CD14-positive monocyte (primary cell): ENCODE measurements at regions not wholly inside any gene's neighbourhood (a gene's known extent, or its start where the extent isn't known, plus 50 kb on each side); places are given as distances from the start of the nearest gene placed in this dataset.

Experiments
- DNase-seq, 3 donors: peaks; one replicate each; pipeline ENCODE4 v3.0.0-alpha.2; 2011 to 2022
- H2AFZ ChIP-seq: 2 replicates; pipeline ENCODE4 v1.6.0; 2012; ENCODE audit warnings: mild to moderate bottlenecking, low read depth, low read length, inconsistent platforms; ENCODE audit not compliant: insufficient read depth, poor library complexity, severe bottlenecking
- H3K27ac ChIP-seq, 2 donors: 1 replicate in 1 of 2; 2 replicates in 1 of 2; pipeline ENCODE4 v1.5.1; 2012 to 2013; ENCODE audit warnings: low read length in 2 of 2, control low read depth in 1 of 2, inconsistent platforms in 1 of 2, low read depth in 1 of 2, mild to moderate bottlenecking in 1 of 2
- H3K27me3 ChIP-seq, 2 donors: one replicate each; pipeline versions ENCODE4 v1.6.0 to v1.6.1; 2011 to 2013; ENCODE audit warnings: low read length in 2 of 2; ENCODE audit not compliant: control insufficient read depth in 2 of 2, insufficient read depth in 2 of 2
- H3K36me3 ChIP-seq, 2 donors: replicated peaks in 1 of 2; 1 replicate in 1 of 2; 2 replicates in 1 of 2; pipeline versions ENCODE4 v1.5.1 to v1.6.1; 2012 to 2013; ENCODE audit warnings: low read length in 2 of 2, control low read depth in 1 of 2, inconsistent platforms in 1 of 2, mild to moderate bottlenecking in 1 of 2; ENCODE audit not compliant: insufficient read depth in 2 of 2, control insufficient read depth in 1 of 2
- H3K4me1 ChIP-seq, 2 donors: 1 replicate in 1 of 2; 2 replicates in 1 of 2; pipeline versions ENCODE4 v1.5.1 to v1.6.1; 2012 to 2013; ENCODE audit warnings: low read length in 2 of 2, control low read depth in 1 of 2, inconsistent platforms in 1 of 2, mild to moderate bottlenecking in 1 of 2, moderate library complexity in 1 of 2; ENCODE audit not compliant: insufficient read depth in 2 of 2, control insufficient read depth in 1 of 2
- H3K4me2 ChIP-seq: replicated peaks from 2 replicates; pipeline ENCODE3; 2012; ENCODE audit warnings: low read length, moderate library complexity, mild to moderate bottlenecking; ENCODE audit not compliant: poor library complexity, severe bottlenecking; ENCODE audit errors: extremely low read depth
- H3K4me3 ChIP-seq, 3 experiments: fragments of 200-600 bp in 1 of 3; sonication (generic) in 1 of 3; replicated peaks in 1 of 3; 1 replicate in 2 of 3; 2 replicates in 1 of 3; pipeline ENCODE4 v1.5.1; 2011 to 2013; ENCODE audit warnings: low read length in 3 of 3, mild to moderate bottlenecking in 3 of 3, control low read depth in 2 of 3, low read depth in 2 of 3, inconsistent platforms in 1 of 3, moderate library complexity in 1 of 3
- H3K79me2 ChIP-seq: 2 replicates; pipeline ENCODE4 v1.6.0; 2012; ENCODE audit warnings: mild to moderate bottlenecking, control low read depth, inconsistent platforms, low read length, moderate library complexity; ENCODE audit not compliant: insufficient read depth
- H3K9ac ChIP-seq: 2 replicates; pipeline ENCODE4 v1.6.0; 2017; ENCODE audit warnings: low read length, mild to moderate bottlenecking; ENCODE audit not compliant: insufficient read depth, poor library complexity, severe bottlenecking
- H3K9me3 ChIP-seq, 2 donors: replicated peaks in 1 of 2; 1 replicate in 1 of 2; 2 replicates in 1 of 2; pipeline versions ENCODE4 v1.5.1 to v1.6.1; 2012 to 2013; ENCODE audit warnings: low read length in 2 of 2, control low read depth in 1 of 2; ENCODE audit not compliant: control insufficient read depth in 1 of 2, insufficient read depth in 1 of 2
- H4K20me1 ChIP-seq: 2 replicates; pipeline ENCODE4 v1.6.0; 2012; ENCODE audit warnings: mild to moderate bottlenecking, low read length, control low read depth, moderate library complexity; ENCODE audit not compliant: insufficient read depth
- H3K27ac Mint-ChIP-seq, 7 donors: one replicate each; pipeline ENCODE4 v1.8.0; 2020; ENCODE audit warnings: mild to moderate bottlenecking in 7 of 7, mixed read lengths in 7 of 7, moderate library complexity in 6 of 7, inconsistent platforms in 2 of 7
- H3K27me3 Mint-ChIP-seq, 3 donors: one replicate each; pipeline ENCODE4 v1.8.0; 2021 to 2022; ENCODE audit warnings: low read depth in 3 of 3, mild to moderate bottlenecking in 3 of 3, mixed read lengths in 3 of 3, moderate library complexity in 3 of 3, inconsistent platforms in 1 of 3
- H3K36me3 Mint-ChIP-seq, 2 donors: one replicate each; pipeline ENCODE4 v1.8.0; 2020; ENCODE audit warnings: mixed read lengths in 2 of 2, inconsistent platforms in 1 of 2, mild to moderate bottlenecking in 1 of 2
- H3K4me1 Mint-ChIP-seq: one replicate; pipeline ENCODE4 v1.8.0; 2020; ENCODE audit warnings: mild to moderate bottlenecking, mixed read lengths
- H3K4me3 Mint-ChIP-seq, 2 donors: one replicate each; pipeline ENCODE4 v1.8.0; 2020; ENCODE audit warnings: mild to moderate bottlenecking in 2 of 2, mixed read lengths in 2 of 2, moderate library complexity in 1 of 2
- H3K9me3 Mint-ChIP-seq, 7 donors: one replicate each; pipeline ENCODE4 v1.8.0; 2020 to 2022; ENCODE audit warnings: mixed read lengths in 7 of 7, mild to moderate bottlenecking in 6 of 7, moderate library complexity in 6 of 7, inconsistent platforms in 2 of 7
- WGBS: methylation state at CpG from one replicate; pipeline ENCODE4 v1.1.5; 2013; ENCODE audit warnings: missing lambda C conversion rate; ENCODE audit not compliant: insufficient coverage; 5-methylcytosine and 5-hydroxymethylcytosine counted together
- intact Hi-C, 2 donors: fragments of 100-400 bp; cut with micrococcal nuclease; formaldehyde crosslinking; loops; one replicate each; pipeline versions ENCODE4 v1.15.0 to v1.15.1; 2023
- TF ChIP-seq, protein P1 (sequence below): fragments of 200-600 bp; IDR thresholded peaks from one replicate; pipeline ENCODE4 v1.8.0; 2022; ENCODE audit warnings: antibody characterized with exemption, mild to moderate bottlenecking

DNA sequence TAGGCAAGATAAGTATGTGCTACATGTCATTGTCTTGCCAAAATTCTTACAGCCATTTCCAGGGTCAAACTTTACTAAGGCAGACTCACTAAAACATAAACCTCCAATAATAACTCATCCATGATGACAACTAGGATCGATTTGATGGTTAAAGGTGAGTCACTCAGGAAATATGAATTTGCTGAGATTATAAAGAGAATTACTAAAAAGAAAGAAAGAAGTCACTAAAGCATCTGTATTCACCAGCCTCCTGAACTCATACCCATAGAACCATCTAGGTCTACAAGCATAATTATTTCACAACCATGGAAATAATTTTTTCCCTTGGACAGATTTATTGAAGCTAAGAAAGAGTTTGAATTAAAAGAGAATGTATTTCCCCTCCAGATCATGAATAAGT, 258.6 kb downstream of the TLE1 start:
- Histone ChIP-seq H3K36me3 (no peaks in the 10 kb centered on the region), H3K4me1 (no peaks in the 10 kb centered on the region), H4K20me1 (no peaks in the 10 kb centered on the region), H3K9ac (no peak overlapping the region), H2AFZ (no peak overlapping the region), H3K4me3 (no peak overlapping the region), H3K4me2 (no peak overlapping the region), H3K27ac (no peak overlapping the region), H3K27me3 (no peaks in the 10 kb centered on the region), H3K79me2 (no peaks in the 10 kb centered on the region), H3K9me3 (peaks cover 25 to 29% of the 10 kb centered on the region in 2 donors)
- no peak overlapping the region for H3K4me3 Mint-ChIP-seq
- no peaks in the 10 kb centered on the region for H3K27me3 Mint-ChIP-seq
- H3K9me3 Mint-ChIP-seq = peaks cover 21 to 42% (median 39%) of the 10 kb centered on the region in 7 donors
- intact Hi-C loops = no loop called here
- no peaks in the 10 kb centered on the region for H3K36me3 Mint-ChIP-seq
- DNase-seq = no peak
- H3K4me1 Mint-ChIP-seq = no peaks in the 10 kb centered on the region
- no CpG with 5 or more reads among the region's 1 CpG for WGBS
- no peak overlapping the region for H3K27ac Mint-ChIP-seq
- TF ChIP-seq, protein P1, sequence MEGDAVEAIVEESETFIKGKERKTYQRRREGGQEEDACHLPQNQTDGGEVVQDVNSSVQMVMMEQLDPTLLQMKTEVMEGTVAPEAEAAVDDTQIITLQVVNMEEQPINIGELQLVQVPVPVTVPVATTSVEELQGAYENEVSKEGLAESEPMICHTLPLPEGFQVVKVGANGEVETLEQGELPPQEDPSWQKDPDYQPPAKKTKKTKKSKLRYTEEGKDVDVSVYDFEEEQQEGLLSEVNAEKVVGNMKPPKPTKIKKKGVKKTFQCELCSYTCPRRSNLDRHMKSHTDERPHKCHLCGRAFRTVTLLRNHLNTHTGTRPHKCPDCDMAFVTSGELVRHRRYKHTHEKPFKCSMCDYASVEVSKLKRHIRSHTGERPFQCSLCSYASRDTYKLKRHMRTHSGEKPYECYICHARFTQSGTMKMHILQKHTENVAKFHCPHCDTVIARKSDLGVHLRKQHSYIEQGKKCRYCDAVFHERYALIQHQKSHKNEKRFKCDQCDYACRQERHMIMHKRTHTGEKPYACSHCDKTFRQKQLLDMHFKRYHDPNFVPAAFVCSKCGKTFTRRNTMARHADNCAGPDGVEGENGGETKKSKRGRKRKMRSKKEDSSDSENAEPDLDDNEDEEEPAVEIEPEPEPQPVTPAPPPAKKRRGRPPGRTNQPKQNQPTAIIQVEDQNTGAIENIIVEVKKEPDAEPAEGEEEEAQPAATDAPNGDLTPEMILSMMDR = no peak

DNA sequence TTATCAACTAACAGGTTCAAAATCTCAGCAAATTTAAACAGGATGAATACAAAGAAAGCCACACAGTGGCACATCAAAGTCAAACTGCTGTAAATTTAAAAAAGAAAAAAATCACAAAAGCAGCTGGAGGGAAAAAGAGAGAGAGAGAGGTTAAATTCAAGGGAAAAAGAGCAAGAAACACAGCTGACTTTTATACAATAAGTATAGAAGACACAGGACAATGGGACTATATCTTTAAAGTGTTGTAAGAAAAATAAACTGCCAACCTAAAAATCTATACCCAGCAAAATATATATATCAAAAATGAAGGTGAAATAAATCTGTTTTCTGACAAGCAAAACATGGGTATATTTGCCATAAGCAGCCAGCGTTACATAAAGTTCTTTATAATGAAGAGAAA, 261.5 kb downstream of the TLE1 start:
- no peak overlapping the region for H3K4me3 ChIP-seq
- no peak overlapping the region for H3K27ac ChIP-seq
- H3K9me3 ChIP-seq = peaks cover 23 to 29% of the 10 kb centered on the region in 2 donors
- WGBS = 100% methylated on average over 1 of the region's 1 CpG
- Mint-ChIP-seq H3K4me3 (no peak overlapping the region), H3K27me3 (no peaks in the 10 kb centered on the region), H3K27ac (no peak overlapping the region), H3K9me3 (peaks cover 12 to 43% (median 31%) of the 10 kb centered on the region in 7 donors), H3K4me1 (peaks cover 5% of the 10 kb centered on the region), H3K36me3 (no peaks in the 10 kb centered on the region)
- H3K79me2 ChIP-seq = no peaks in the 10 kb centered on the region
- intact Hi-C loops = no loop called here
- H3K4me2 ChIP-seq = no peak overlapping the region
- no peak overlapping the region for H2AFZ ChIP-seq
- no peaks in the 10 kb centered on the region for H3K27me3 ChIP-seq
- DNase-seq = no peak
- H3K36me3 ChIP-seq = no peaks in the 10 kb centered on the region
- H4K20me1 ChIP-seq = no peaks in the 10 kb centered on the region
- peaks cover 0 to 12% of the 10 kb centered on the region in 2 donors for H3K4me1 ChIP-seq
- H3K9ac ChIP-seq = no peak overlapping the region
- TF ChIP-seq, protein P1 = no peak
